ENCODE measurements at regions not wholly inside any gene's neighbourhood (a gene's known extent, or its start where the extent isn't known, plus 50 kb on each side); places are given as distances from the start of the nearest gene placed in this dataset.

- TF ChIP-seq CTCF (IDR thresholded peaks at IDR 0.05; ENCODE audit: poor library complexity) (no peak), EZH2phosphoT487 (IDR thresholded peaks at IDR 0.05; ENCODE audit: low read depth, severe bottlenecking, unreplicated experiment) (no peak)
These were observed 100.9 kb downstream of the FOXL3 start for GRCh38 chr7:390761-391410.

Data from hepatocyte (in vitro differentiated cells).